B cell (primary cell): ENCODE measurements at regions not wholly inside any gene's neighbourhood (a gene's known extent, or its start where the extent isn't known, plus 50 kb on each side); places are given as distances from the start of the nearest gene placed in this dataset.

Source experiments
- ATAC-seq: fragments of 200-7000 bp; cut with Tn5 transposase; one replicate; pipeline ENCODE4 v1.10.0; 2021; ENCODE audit warnings: low read depth, mild to moderate bottlenecking, moderate number of reproducible peaks, moderate library complexity
- CTCF ChIA-PET: fragments of 350-600 bp; sonication (Branson Sonifier 250); formaldehyde crosslinking; loops from one replicate; lab custom pipeline; 2021; ENCODE audit warnings: antibody characterized with exemption, inconsistent platforms; lab: Charles Lee
- POLR2A ChIA-PET: fragments of 350-600 bp; sonication (Branson Sonifier 250); formaldehyde crosslinking; loops from one replicate; lab custom pipeline; 2021; ENCODE audit warnings: antibody characterized with exemption; lab: Charles Lee
- DNase-seq: peaks from one replicate; pipeline ENCODE4 v3.0.0; 2013
- H2AFZ ChIP-seq: 2 replicates; pipeline ENCODE4 v1.6.1; 2012; ENCODE audit warnings: mild to moderate bottlenecking, low read depth, low read length; ENCODE audit not compliant: insufficient read depth, poor library complexity, severe bottlenecking
- H3K27ac ChIP-seq, 2 donors: 1 replicate in 1 of 2; 2 replicates in 1 of 2; pipeline ENCODE4 v1.5.1; 2012 to 2013; ENCODE audit warnings: low read length in 2 of 2, mild to moderate bottlenecking in 2 of 2, moderate library complexity in 1 of 2
- H3K27me3 ChIP-seq, 4 experiments: fragments of 200-600 bp in 1 of 4; sonication (generic) in 1 of 4; replicated peaks in 1 of 4; 1 replicate in 2 of 4; 2 replicates in 2 of 4; pipeline versions ENCODE4 v1.6.1 to v1.7.0; 2013 to 2016; ENCODE audit warnings: low read length in 3 of 4, mild to moderate bottlenecking in 2 of 4, mixed read lengths in 1 of 4, moderate library complexity in 1 of 4; ENCODE audit not compliant: insufficient read depth in 4 of 4, control insufficient read depth in 3 of 4; ENCODE audit errors: control extremely low read depth in 1 of 4
- H3K36me3 ChIP-seq, 2 experiments: replicated peaks in 1 of 2; 1 replicate in 1 of 2; 2 replicates in 1 of 2; pipeline versions ENCODE4 v1.6.1 to v1.7.1; 2013; ENCODE audit warnings: low read length in 1 of 2; ENCODE audit not compliant: insufficient read depth in 2 of 2, control insufficient read depth in 1 of 2; ENCODE audit errors: control extremely low read depth in 1 of 2, extremely low read depth in 1 of 2
- H3K4me1 ChIP-seq, 2 donors: fragments of 200-600 bp in 1 of 2; sonication (generic) in 1 of 2; 1 replicate in 1 of 2; 2 replicates in 1 of 2; pipeline versions ENCODE4 v1.5.1 to v1.6.1; 2013 to 2017; ENCODE audit warnings: low read length in 2 of 2; ENCODE audit not compliant: control insufficient read depth in 2 of 2, insufficient read depth in 2 of 2
- H3K4me2 ChIP-seq: replicated peaks from 2 replicates; pipeline ENCODE3; 2012; ENCODE audit warnings: mild to moderate bottlenecking, low read depth, low read length; ENCODE audit not compliant: poor library complexity, severe bottlenecking
- H3K4me3 ChIP-seq, 5 experiments: fragments of 200-600 bp in 1 of 5; sonication (generic) in 1 of 5; 1 replicate in 3 of 5; 2 replicates in 2 of 5; pipeline versions ENCODE4 v1.5.1 to v1.7.0; 2011 to 2016; ENCODE audit warnings: low read length in 4 of 5, mild to moderate bottlenecking in 4 of 5, low read depth in 2 of 5, control low read depth in 1 of 5, moderate library complexity in 1 of 5; ENCODE audit not compliant: insufficient read depth in 1 of 5; ENCODE audit errors: control extremely low read depth in 1 of 5, extremely low read depth in 1 of 5
- H3K79me2 ChIP-seq: fragments of 200-600 bp; sonication (generic); one replicate; pipeline ENCODE4 v1.6.0; 2016; ENCODE audit warnings: low read length; ENCODE audit not compliant: control insufficient read depth, insufficient read depth
- H3K9ac ChIP-seq: fragments of 200-600 bp; sonication (generic); 2 replicates; pipeline ENCODE4 v1.6.1; 2017; ENCODE audit warnings: mild to moderate bottlenecking, low read length, moderate library complexity
- H3K9me3 ChIP-seq, 3 donors: one replicate each; pipeline versions ENCODE4 v1.6.1 to v1.7.1; 2013; ENCODE audit warnings: low read length in 2 of 3; ENCODE audit not compliant: control insufficient read depth in 2 of 3, insufficient read depth in 1 of 3; ENCODE audit errors: control extremely low read depth in 1 of 3
- H4K20me1 ChIP-seq: 2 replicates; pipeline ENCODE4 v1.6.0; 2012; ENCODE audit warnings: mild to moderate bottlenecking, low read length; ENCODE audit not compliant: insufficient read depth, control insufficient read depth, poor library complexity, severe bottlenecking
- H3K27ac Mint-ChIP-seq: one replicate; pipeline ENCODE4 v1.8.0; 2021; ENCODE audit warnings: mixed read lengths
- H3K27me3 Mint-ChIP-seq: one replicate; pipeline ENCODE4 v1.8.0; 2021; ENCODE audit warnings: mixed read lengths
- H3K4me1 Mint-ChIP-seq: one replicate; pipeline ENCODE4 v1.8.0; 2021; ENCODE audit warnings: mixed read lengths
- H3K4me3 Mint-ChIP-seq: one replicate; pipeline ENCODE4 v1.8.0; 2021; ENCODE audit warnings: mixed read lengths
- H3K9me3 Mint-ChIP-seq: one replicate; pipeline ENCODE4 v1.8.0; 2022; ENCODE audit warnings: mixed read lengths; ENCODE audit not compliant: insufficient read depth
- CTCF ChIP-seq: fragments of 200-600 bp; IDR thresholded peaks from one replicate; pipeline ENCODE4 v1.8.0; 2022; ENCODE audit warnings: antibody characterized with exemption, mild to moderate bottlenecking
- EZH2 ChIP-seq: IDR thresholded peaks from 2 replicates; pipeline ENCODE4 v1.6.1; 2012; ENCODE audit warnings: borderline replicate concordance, low read depth, mild to moderate bottlenecking, moderate library complexity, low read length; ENCODE audit not compliant: insufficient read depth, poor library complexity, severe bottlenecking
- WGBS: methylation state at CpG from one replicate; pipeline ENCODE4 v1.1.5; 2013; ENCODE audit warnings: missing lambda C conversion rate; ENCODE audit not compliant: insufficient coverage; 5-methylcytosine and 5-hydroxymethylcytosine counted together
- intact Hi-C: fragments of 100-400 bp; cut with micrococcal nuclease; formaldehyde crosslinking; loops from one replicate; pipeline ENCODE4 v1.10.0; 2022

GRCh38 chr17:79154446-79154845 lies 79.8 kb downstream of the ENGASE start:
- Histone ChIP-seq H3K4me1 (no peaks in the 10 kb centered on the region), H3K9ac (no peak overlapping the region), H3K36me3 (no peaks in the 10 kb centered on the region), H3K27ac (no peak overlapping the region), H3K4me2 (no peak overlapping the region), H3K79me2 (no peaks in the 10 kb centered on the region), H4K20me1 (no peaks in the 10 kb centered on the region), H2AFZ (no peak overlapping the region), H3K9me3 (no peaks in the 10 kb centered on the region), H3K4me3 (no peak overlapping the region), H3K27me3 (no peaks in the 10 kb centered on the region)
- H3K4me3 Mint-ChIP-seq, result no peak overlapping the region
- no peak for TF ChIP-seq CTCF
- intact Hi-C loops, result no loop called here
- ChIA-PET CTCF (no interaction called here), POLR2A (no interaction called here)
- H3K27ac Mint-ChIP-seq, result no peak overlapping the region
- WGBS, result 67% methylated on average over 12 of the region's 14 CpGs
- peaks cover 4% of the 10 kb centered on the region for H3K27me3 Mint-ChIP-seq
- no peaks in the 10 kb centered on the region for H3K9me3 Mint-ChIP-seq
- no peak for DNase-seq
- no peak for ATAC-seq
- H3K4me1 Mint-ChIP-seq, result no peaks in the 10 kb centered on the region

- no peaks in the 10 kb centered on the region for H3K9me3 Mint-ChIP-seq
- H3K4me1 ChIP-seq, result no peaks in the 10 kb centered on the region
- DNase-seq (no peak), ATAC-seq (no peak)
- CTCF ChIA-PET, result no interaction called here
- H3K9ac ChIP-seq, result no peak overlapping the region
- H3K9me3 ChIP-seq, result no peaks in the 10 kb centered on the region
- no peaks in the 10 kb centered on the region for H4K20me1 ChIP-seq
- no peaks in the 10 kb centered on the region for H3K27me3 ChIP-seq
- no peak overlapping the region for H3K4me3 Mint-ChIP-seq
- H3K4me3 ChIP-seq, result no peak overlapping the region
- no peak overlapping the region for H3K27ac Mint-ChIP-seq
- no peak overlapping the region for H3K4me2 ChIP-seq
- no peak for TF ChIP-seq CTCF
- TF ChIP-seq EZH2, result no peak
- intact Hi-C loops, result no loop called here
- H3K36me3 ChIP-seq, result no peaks in the 10 kb centered on the region
- peaks cover 4% of the 10 kb centered on the region for H3K27me3 Mint-ChIP-seq
- POLR2A ChIA-PET, result no interaction called here
- 69% methylated on average over 9 of the region's 14 CpGs for WGBS
- H3K27ac ChIP-seq, result no peak overlapping the region
- no peaks in the 10 kb centered on the region for H3K79me2 ChIP-seq
- no peaks in the 10 kb centered on the region for H3K4me1 Mint-ChIP-seq
- no peak overlapping the region for H2AFZ ChIP-seq
Observed at GRCh38 chr17:79153367-79154130, 78.9 kb downstream of the ENGASE start.
